Neural cell (in vitro differentiated cells): ENCODE measurements at regions not wholly inside any gene's neighbourhood (a gene's known extent, or its start where the extent isn't known, plus 50 kb on each side); places are given as distances from the start of the nearest gene placed in this dataset.

Experiments used
- H2AFZ ChIP-seq: fragments of 200-600, 300-800 bp; sonication (generic), shearing (Covaris generic); 2 replicates; pipeline ENCODE4 v1.6.0; 2014; ENCODE audit warnings: low read depth, mild to moderate bottlenecking, antibody characterized with exemption, low read length, moderate library complexity
- H3F3A ChIP-seq: fragments of 200-600 bp; shearing (Covaris generic); 2 replicates; pipeline ENCODE4 v1.6.1; 2016; ENCODE audit warnings: mild to moderate bottlenecking, moderate library complexity, mixed read lengths, antibody characterized with exemption, low read length; ENCODE audit not compliant: insufficient read depth, poor library complexity, severe bottlenecking
- H3K27ac ChIP-seq: fragments of 200-600, 300-800 bp; sonication (generic), shearing (Covaris generic); 2 replicates; pipeline ENCODE4 v1.5.1; 2014; ENCODE audit warnings: mild to moderate bottlenecking, low read length, moderate library complexity
- H3K27me3 ChIP-seq: fragments of 300-800, 200-600 bp; sonication (generic), shearing (Covaris generic); 2 replicates; pipeline ENCODE4 v1.6.0; 2014; ENCODE audit warnings: mild to moderate bottlenecking, low read depth, low read length, moderate library complexity; ENCODE audit not compliant: insufficient read depth
- H3K36me3 ChIP-seq: fragments of 300-800, 200-600 bp; sonication (generic), shearing (Covaris generic); 2 replicates; pipeline ENCODE4 v1.5.1; 2014; ENCODE audit warnings: mild to moderate bottlenecking, antibody characterized with exemption, low read length, moderate library complexity; ENCODE audit not compliant: insufficient read depth
- H3K4me2 ChIP-seq: fragments of 300-800, 200-600 bp; sonication (generic), shearing (Covaris generic); 2 replicates; pipeline ENCODE4 v1.6.0; 2014; ENCODE audit warnings: mild to moderate bottlenecking, low read length
- H3K4me3 ChIP-seq: fragments of 300-800, 200-600 bp; sonication (generic), shearing (Covaris generic); 2 replicates; pipeline ENCODE4 v1.5.1; 2014; ENCODE audit warnings: mild to moderate bottlenecking, low read length, moderate library complexity
- H3K79me2 ChIP-seq: fragments of 200-600 bp; shearing (Covaris generic); replicated peaks from 2 replicates; pipeline ENCODE4 v1.6.0; 2014; ENCODE audit warnings: mild to moderate bottlenecking, low read length, moderate library complexity; ENCODE audit not compliant: insufficient read depth
- H3K9ac ChIP-seq: fragments of 300-800, 200-600 bp; sonication (generic), shearing (Covaris generic); 2 replicates; pipeline ENCODE4 v1.6.1; 2016; ENCODE audit warnings: mild to moderate bottlenecking, low read length, mixed read lengths
- H3K9me2 ChIP-seq: fragments of 200-600 bp; shearing (Covaris generic); 2 replicates; pipeline ENCODE4 v1.6.1; 2016; ENCODE audit warnings: mild to moderate bottlenecking, low read length, mixed read lengths; ENCODE audit not compliant: insufficient read depth
- H3K9me3 ChIP-seq: fragments of 200-600, 300-800 bp; sonication (generic), shearing (Covaris generic); 2 replicates; pipeline ENCODE4 v1.6.1; 2016; ENCODE audit warnings: mild to moderate bottlenecking, mixed run types, low read length, moderate library complexity, mixed read lengths
- H4K20me1 ChIP-seq: fragments of 200-600 bp; shearing (Covaris generic); 2 replicates; pipeline ENCODE4 v1.6.1; 2016; ENCODE audit warnings: mild to moderate bottlenecking, mixed run types; ENCODE audit not compliant: insufficient read depth
- CTCF ChIP-seq: fragments of 450-650 bp; IDR thresholded peaks from 2 replicates; pipeline ENCODE4 v1.5.1; 2014; ENCODE audit warnings: antibody characterized with exemption, mild to moderate bottlenecking, moderate library complexity; ENCODE audit not compliant: poor library complexity, severe bottlenecking
- EP300 ChIP-seq: fragments of 450-650 bp; conservative IDR thresholded peaks from 2 replicates; pipeline ENCODE4 v1.6.1; 2014; ENCODE audit warnings: antibody characterized with exemption, mild to moderate bottlenecking, moderate library complexity; ENCODE audit not compliant: poor library complexity, severe bottlenecking
- EZH2 ChIP-seq: fragments of 200-600, 300-800 bp; shearing (Covaris generic), sonication (generic); IDR thresholded peaks from 2 replicates; pipeline ENCODE4 v1.6.1; 2014; ENCODE audit warnings: antibody characterized with exemption, low read length, borderline replicate concordance, mild to moderate bottlenecking; ENCODE audit not compliant: insufficient read depth, poor library complexity, severe bottlenecking
- MXI1 ChIP-seq: fragments of 450-650 bp; conservative IDR thresholded peaks from 2 replicates; pipeline ENCODE4 v1.6.1; 2014; ENCODE audit warnings: antibody characterized with exemption, mild to moderate bottlenecking; ENCODE audit not compliant: poor library complexity, severe bottlenecking
- POLR2AphosphoS5 ChIP-seq: IDR thresholded peaks from 2 replicates; pipeline ENCODE4 v1.6.1; 2012
- RAD21 ChIP-seq: fragments of 450-650 bp; conservative IDR thresholded peaks from 2 replicates; pipeline ENCODE4 v1.6.1; 2014; ENCODE audit warnings: antibody characterized with exemption, mild to moderate bottlenecking, moderate library complexity
- REST ChIP-seq: IDR thresholded peaks from 2 replicates; pipeline ENCODE4 v1.6.1; 2012; ENCODE audit warnings: borderline replicate concordance
- SMC3 ChIP-seq: fragments of 450-650 bp; conservative IDR thresholded peaks from 2 replicates; pipeline ENCODE4 v1.6.1; 2014; ENCODE audit warnings: antibody characterized with exemption, mild to moderate bottlenecking, moderate library complexity; ENCODE audit not compliant: poor library complexity
- TAF1 ChIP-seq: IDR thresholded peaks from 2 replicates; pipeline ENCODE4 v1.6.1; 2012; ENCODE audit warnings: low read depth

- H3K9me3 ChIP-seq = no peaks in the 10 kb centered on the region
- no peak overlapping the region for H3K4me3 ChIP-seq
- no peak overlapping the region for H2AFZ ChIP-seq
- H3F3A ChIP-seq = no peaks in the 10 kb centered on the region
- H3K9me2 ChIP-seq = no peaks in the 10 kb centered on the region
- no peak overlapping the region for H3K9ac ChIP-seq
- no peaks in the 10 kb centered on the region for H3K27me3 ChIP-seq
- no peak overlapping the region for H3K27ac ChIP-seq
- no peaks in the 10 kb centered on the region for H3K36me3 ChIP-seq
- no peak for TF ChIP-seq MXI1
- no peak for TF ChIP-seq CTCF
- no peak for TF ChIP-seq EZH2
- TF ChIP-seq EP300 = no peak
- TF ChIP-seq REST = no peak
- no peak for TF ChIP-seq RAD21
- TF ChIP-seq POLR2AphosphoS5 = no peak
- TF ChIP-seq SMC3 = no peak
- no peak for TF ChIP-seq TAF1
- H4K20me1 ChIP-seq = no peaks in the 10 kb centered on the region
- H3K4me2 ChIP-seq = no peak overlapping the region
- H3K79me2 ChIP-seq = no peaks in the 10 kb centered on the region
Observed at GRCh38 chr5:68898951-68899471, 194.8 kb upstream of the SLC30A5 start.

GRCh38 chr5:68911840-68912690 lies 181.7 kb upstream of the SLC30A5 start:
- Histone ChIP-seq H3K9me3 (no peaks in the 10 kb centered on the region), H2AFZ (no peak overlapping the region), H4K20me1 (no peaks in the 10 kb centered on the region), H3K27me3 (no peaks in the 10 kb centered on the region), H3F3A (no peaks in the 10 kb centered on the region), H3K4me2 (no peak overlapping the region), H3K9me2 (no peaks in the 10 kb centered on the region), H3K27ac (no peak overlapping the region), H3K79me2 (no peaks in the 10 kb centered on the region), H3K9ac (no peak overlapping the region), H3K36me3 (no peaks in the 10 kb centered on the region), H3K4me3 (no peak overlapping the region)
- no peak for TF ChIP-seq EP300
- no peak for TF ChIP-seq REST
- no peak for TF ChIP-seq MXI1
- TF ChIP-seq SMC3 = no peak
- no peak for TF ChIP-seq CTCF
- TF ChIP-seq RAD21 = no peak
- TF ChIP-seq TAF1 = no peak
- no peak for TF ChIP-seq POLR2AphosphoS5
- no peak for TF ChIP-seq EZH2
